Endothelial cell of umbilical vein (primary cell): ENCODE measurements at regions not wholly inside any gene's neighbourhood (a gene's known extent, or its start where the extent isn't known, plus 50 kb on each side); places are given as distances from the start of the nearest gene placed in this dataset.

Experiments used
- TF ChIP-seq, protein P1 (sequence below), 2 donors: IDR thresholded peaks; 1 replicate in 1 of 2; 2 replicates in 1 of 2; pipeline ENCODE4 v1.5.1; 2011; ENCODE audit warnings: low read length in 2 of 2, mild to moderate bottlenecking in 2 of 2, moderate library complexity in 2 of 2, control low read depth in 1 of 2, inconsistent platforms in 1 of 2, low read depth in 1 of 2; ENCODE audit not compliant: insufficient read depth in 1 of 2; ENCODE audit errors: extremely low read depth in 1 of 2
- TF ChIP-seq, protein P2 (sequence below): IDR thresholded peaks from 2 replicates; pipeline ENCODE4 v1.6.1; 2011; ENCODE audit not compliant: insufficient read depth, insufficient read length

DNA sequence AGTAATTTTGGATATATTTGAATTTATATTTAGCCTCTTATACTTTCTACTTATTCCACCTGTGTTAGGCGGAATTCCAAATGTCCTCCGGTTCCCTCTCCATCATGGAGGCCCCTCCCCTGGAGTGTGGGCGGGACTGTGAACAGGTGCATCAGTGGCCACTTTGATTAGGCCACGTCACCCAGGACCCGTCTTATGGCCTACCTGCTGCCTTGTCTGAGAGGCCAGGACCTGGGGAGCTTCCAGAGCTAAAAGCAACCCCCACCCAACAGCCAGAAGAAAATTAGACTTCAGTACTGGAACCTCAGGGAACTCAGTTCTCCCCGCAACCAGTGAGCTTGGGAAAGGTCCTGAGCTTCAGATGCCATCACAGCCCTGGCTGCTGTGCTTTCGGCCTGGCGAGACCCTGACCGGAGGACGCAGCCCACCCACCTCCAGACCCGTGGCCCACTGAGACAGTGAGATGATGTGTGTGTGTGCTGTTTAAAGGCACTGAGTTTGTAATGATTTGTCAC is 200.2 kb upstream of the SOX1 start:
- TF ChIP-seq, protein P1, sequence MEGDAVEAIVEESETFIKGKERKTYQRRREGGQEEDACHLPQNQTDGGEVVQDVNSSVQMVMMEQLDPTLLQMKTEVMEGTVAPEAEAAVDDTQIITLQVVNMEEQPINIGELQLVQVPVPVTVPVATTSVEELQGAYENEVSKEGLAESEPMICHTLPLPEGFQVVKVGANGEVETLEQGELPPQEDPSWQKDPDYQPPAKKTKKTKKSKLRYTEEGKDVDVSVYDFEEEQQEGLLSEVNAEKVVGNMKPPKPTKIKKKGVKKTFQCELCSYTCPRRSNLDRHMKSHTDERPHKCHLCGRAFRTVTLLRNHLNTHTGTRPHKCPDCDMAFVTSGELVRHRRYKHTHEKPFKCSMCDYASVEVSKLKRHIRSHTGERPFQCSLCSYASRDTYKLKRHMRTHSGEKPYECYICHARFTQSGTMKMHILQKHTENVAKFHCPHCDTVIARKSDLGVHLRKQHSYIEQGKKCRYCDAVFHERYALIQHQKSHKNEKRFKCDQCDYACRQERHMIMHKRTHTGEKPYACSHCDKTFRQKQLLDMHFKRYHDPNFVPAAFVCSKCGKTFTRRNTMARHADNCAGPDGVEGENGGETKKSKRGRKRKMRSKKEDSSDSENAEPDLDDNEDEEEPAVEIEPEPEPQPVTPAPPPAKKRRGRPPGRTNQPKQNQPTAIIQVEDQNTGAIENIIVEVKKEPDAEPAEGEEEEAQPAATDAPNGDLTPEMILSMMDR (IDR thresholded peaks at IDR 0.05; ENCODE audit: extremely low read depth in 1 of 2, insufficient read depth in 1 of 2, low read depth in 1 of 2, low read length in 2 of 2) = no peak
- TF ChIP-seq, protein P2, sequence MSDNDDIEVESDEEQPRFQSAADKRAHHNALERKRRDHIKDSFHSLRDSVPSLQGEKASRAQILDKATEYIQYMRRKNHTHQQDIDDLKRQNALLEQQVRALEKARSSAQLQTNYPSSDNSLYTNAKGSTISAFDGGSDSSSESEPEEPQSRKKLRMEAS = no peak
